WERI-Rb-1 (cell line): ENCODE measurements at regions not wholly inside any gene's neighbourhood (a gene's known extent, or its start where the extent isn't known, plus 50 kb on each side); places are given as distances from the start of the nearest gene placed in this dataset.

Source experiments
- DNase-seq: peaks from one replicate; pipeline ENCODE4 v3.0.0-alpha.2; 2020
- H3K27ac ChIP-seq: fragments of 250-450 bp; sonication (Bioruptor Pico); 2 replicates; pipeline ENCODE4 v1.5.1; 2020; ENCODE audit warnings: mild to moderate bottlenecking, moderate library complexity
- H3K27me3 ChIP-seq: fragments of 250-450 bp; sonication (Bioruptor Pico); 2 replicates; pipeline ENCODE4 v1.5.1; 2021; ENCODE audit warnings: mild to moderate bottlenecking, low read depth, moderate library complexity; ENCODE audit not compliant: insufficient read depth, severe bottlenecking
- H3K36me3 ChIP-seq: fragments of 250-450 bp; sonication (Bioruptor Pico); 2 replicates; pipeline ENCODE4 v1.5.1; 2020; ENCODE audit warnings: mild to moderate bottlenecking, moderate library complexity
- H3K4me3 ChIP-seq: 2 replicates; pipeline ENCODE4 v1.5.1; 2011; ENCODE audit warnings: low read depth, mild to moderate bottlenecking, control low read depth, low read length
- H3K9me3 ChIP-seq: fragments of 250-450 bp; sonication (Bioruptor Pico); 2 replicates; pipeline ENCODE4 v1.5.1; 2021; ENCODE audit warnings: mild to moderate bottlenecking, moderate library complexity; ENCODE audit not compliant: severe bottlenecking
- CTCF ChIP-seq: IDR thresholded peaks from 2 replicates; pipeline ENCODE4 v1.5.1; 2011; ENCODE audit warnings: low read depth, mild to moderate bottlenecking, control low read depth, inconsistent platforms, low read length

GRCh38 chr11:19410032-19410431, 169.3 kb upstream of the E2F8 start:
- no peaks in the 10 kb centered on the region for H3K36me3 ChIP-seq
- no peak for TF ChIP-seq CTCF
- H3K27me3 ChIP-seq = no peaks in the 10 kb centered on the region
- no peaks in the 10 kb centered on the region for H3K9me3 ChIP-seq
- no peak for DNase-seq
- H3K4me3 ChIP-seq = no peak overlapping the region
- no peak overlapping the region for H3K27ac ChIP-seq

GRCh38 chr11:19409307-19409706, 168.6 kb upstream of the E2F8 start:
- H3K27me3 ChIP-seq = no peaks in the 10 kb centered on the region
- no peak for TF ChIP-seq CTCF

GRCh38 chr11:19407677-19408270, 167.0 kb upstream of the E2F8 start:
- no peaks in the 10 kb centered on the region for H3K9me3 ChIP-seq
- DNase-seq = no peak
- no peak overlapping the region for H3K27ac ChIP-seq
- no peak overlapping the region for H3K4me3 ChIP-seq
- no peaks in the 10 kb centered on the region for H3K36me3 ChIP-seq
- TF ChIP-seq CTCF = no peak
- no peaks in the 10 kb centered on the region for H3K27me3 ChIP-seq

More at GRCh38 chr11:19409307-19409706, 168.6 kb upstream of the E2F8 start:
- Histone ChIP-seq H3K36me3 (no peaks in the 10 kb centered on the region), H3K27ac (no peak overlapping the region), H3K9me3 (no peaks in the 10 kb centered on the region), H3K4me3 (no peak overlapping the region)
- no peak for DNase-seq

- no peaks in the 10 kb centered on the region for H3K9me3 ChIP-seq
- no peaks in the 10 kb centered on the region for H3K36me3 ChIP-seq
- no peak for DNase-seq
- H3K4me3 ChIP-seq = no peak overlapping the region
- peaks cover 3% of the 10 kb centered on the region for H3K27me3 ChIP-seq
- H3K27ac ChIP-seq = no peak overlapping the region
- no peak for TF ChIP-seq CTCF
These were observed 165.2 kb upstream of the E2F8 start for GRCh38 chr11:19405966-19406365.

- Histone ChIP-seq H3K27me3 (peaks cover 6% of the 10 kb centered on the region), H3K4me3 (no peak overlapping the region), H3K27ac (no peak overlapping the region), H3K9me3 (no peaks in the 10 kb centered on the region), H3K36me3 (no peaks in the 10 kb centered on the region)
- no peak for DNase-seq
- no peak for TF ChIP-seq CTCF
These were observed 164.0 kb upstream of the E2F8 start for GRCh38 chr11:19404787-19405186.
